ENCODE measurements at regions not wholly inside any gene's neighbourhood (a gene's known extent, or its start where the extent isn't known, plus 50 kb on each side); places are given as distances from the start of the nearest gene placed in this dataset.

DNA sequence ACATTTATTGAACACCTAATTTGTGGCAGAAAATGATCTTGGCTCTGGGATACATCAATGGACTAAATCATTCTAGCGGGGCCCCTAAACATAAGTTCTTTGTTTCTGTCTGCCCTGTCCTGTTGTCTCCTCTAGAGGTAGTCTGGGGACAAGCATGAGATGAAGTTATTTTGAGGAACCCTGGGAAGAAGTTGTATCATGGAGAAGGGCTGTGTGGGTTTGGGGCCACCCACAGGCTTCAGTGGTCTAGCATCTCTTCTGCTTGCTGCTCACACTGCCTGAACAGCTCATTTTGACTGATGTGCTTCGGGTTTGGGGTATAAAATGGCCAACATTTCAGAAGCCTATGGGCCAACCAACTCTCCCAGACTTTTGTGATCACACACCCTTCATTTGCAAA, 50.3 kb upstream of the OSBPL11 start:
- H3K9me3 ChIP-seq, result no peaks in the 10 kb centered on the region
- H3K4me1 ChIP-seq, result no peaks in the 10 kb centered on the region
- H3K27ac ChIP-seq, result no peak overlapping the region
- ATAC-seq (no peak), FAIRE-seq (no peak), DNase-seq (no peak)
- no peaks in the 10 kb centered on the region for H3K36me3 ChIP-seq
- intact Hi-C loops (cut with DNase I), result no loop called here
- WGBS, 2 donors, result 82 to 90% methylated on average over 2 of the region's 2 CpGs
- H3K27me3 ChIP-seq, result no peaks in the 10 kb centered on the region
- no peak overlapping the region for H3K4me3 ChIP-seq
- no peak for TF ChIP-seq CTCF (IDR thresholded peaks at IDR 0.05)

DNA sequence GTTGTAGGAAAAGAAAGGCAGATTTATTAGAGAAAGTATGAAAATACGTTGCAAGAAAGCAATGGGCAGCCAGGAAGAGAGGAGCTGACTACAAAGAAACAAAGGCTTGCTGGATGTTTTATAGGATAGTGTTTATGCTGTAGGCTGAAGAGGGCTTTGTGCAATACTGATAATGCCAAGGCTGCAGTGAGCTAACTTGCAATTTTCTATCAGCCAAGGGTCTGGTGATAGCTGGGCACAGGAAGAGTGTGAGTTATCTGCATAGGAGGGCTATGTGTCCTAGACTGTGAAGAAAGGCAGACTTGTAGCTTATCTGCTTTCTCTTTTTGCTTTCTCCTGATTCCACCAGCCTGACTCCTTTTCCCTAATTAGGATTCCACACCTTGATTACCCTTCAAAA, 51.3 kb upstream of the OSBPL11 start:
- Histone ChIP-seq H3K27ac (no peak overlapping the region), H3K9me3 (no peaks in the 10 kb centered on the region), H3K36me3 (no peaks in the 10 kb centered on the region), H3K4me3 (no peak overlapping the region), H3K27me3 (no peaks in the 10 kb centered on the region), H3K4me1 (no peaks in the 10 kb centered on the region)
- intact Hi-C loops (cut with DNase I), result no loop called here
- ATAC-seq (no peak), FAIRE-seq (no peak), DNase-seq (no peak)
- 88 to 90% methylated on average over 1 of the region's 1 CpG for WGBS, 2 donors
- no peak for TF ChIP-seq CTCF (IDR thresholded peaks at IDR 0.05)

DNA sequence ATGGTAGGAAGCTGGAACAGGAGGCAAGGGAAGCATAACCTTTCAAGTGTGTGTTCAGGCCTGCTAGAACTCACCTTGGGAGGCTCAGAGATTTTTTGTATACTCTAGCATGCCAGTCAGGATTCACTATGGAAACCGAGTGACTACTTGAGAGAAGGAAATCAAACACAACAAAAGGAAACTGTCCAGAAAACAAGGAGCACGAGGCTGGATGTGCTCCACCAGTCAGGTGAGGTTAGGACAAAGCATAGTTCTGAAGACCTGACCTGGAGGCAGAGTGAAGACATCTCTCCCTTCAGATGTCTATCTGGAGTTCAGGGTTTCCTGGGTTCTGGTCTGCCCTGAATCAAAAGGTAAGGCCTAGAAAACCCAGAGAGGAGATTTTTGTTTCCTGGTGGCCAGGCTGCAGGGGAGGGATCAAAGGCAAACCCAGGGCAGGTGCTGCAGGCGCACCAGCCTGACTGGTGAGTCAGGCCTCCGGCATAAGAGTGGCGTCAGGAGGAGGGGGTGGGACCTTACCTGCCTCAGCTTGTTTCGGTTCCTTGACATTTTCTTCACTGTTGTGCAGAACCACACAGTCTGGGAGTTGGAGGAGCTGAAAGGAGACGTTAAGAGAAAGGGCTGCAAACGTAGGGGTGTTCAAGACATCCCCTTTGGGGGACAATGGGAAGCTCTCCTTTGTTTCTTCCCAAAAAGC, 52.2 kb upstream of the OSBPL11 start:
- no peak for TF ChIP-seq CTCF (IDR thresholded peaks at IDR 0.05)
- peak overlapping the region in 1 of 4 donors; percentile 3 for H3K27ac ChIP-seq
- DNase-seq (no peak), ATAC-seq (peak in 3 of 4 donors; percentile 65 to 71 (median 66)), FAIRE-seq (no peak)
- no peaks in the 10 kb centered on the region for H3K9me3 ChIP-seq
- intact Hi-C loops (cut with DNase I), result no loop called here
- no peaks in the 10 kb centered on the region for H3K36me3 ChIP-seq
- WGBS, 2 donors, result 72 to 83% methylated on average over 8 of the region's 8 CpGs
- H3K27me3 ChIP-seq, result no peaks in the 10 kb centered on the region
- no peaks in the 10 kb centered on the region for H3K4me1 ChIP-seq
- no peak overlapping the region for H3K4me3 ChIP-seq

DNA sequence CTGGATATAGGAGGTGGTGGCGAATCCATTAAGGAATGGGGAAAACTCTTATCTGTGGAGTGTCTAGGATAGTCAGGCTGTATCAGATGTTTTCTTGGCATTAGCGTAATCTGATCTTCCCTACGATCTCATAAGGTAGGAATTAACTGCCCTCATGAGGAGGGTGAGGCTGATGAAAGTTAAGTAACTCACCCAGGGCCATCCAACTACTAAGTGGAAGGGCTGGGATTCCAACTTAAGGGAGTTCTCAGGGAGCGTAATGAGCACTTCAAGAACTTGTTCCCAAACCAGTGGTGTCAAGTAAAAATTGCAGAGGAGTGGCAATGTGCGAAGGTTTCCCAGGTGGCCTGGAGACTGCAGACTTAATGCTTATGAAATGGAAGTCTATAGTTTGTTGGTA, 55.9 kb upstream of the OSBPL11 start:
- TF ChIP-seq CTCF (IDR thresholded peaks at IDR 0.05), result no peak
- Histone ChIP-seq H3K4me3 (no peak overlapping the region), H3K27ac (no peak overlapping the region), H3K27me3 (no peaks in the 10 kb centered on the region), H3K4me1 (no peaks in the 10 kb centered on the region), H3K36me3 (no peaks in the 10 kb centered on the region), H3K9me3 (no peaks in the 10 kb centered on the region)
- ATAC-seq, result no peak
- intact Hi-C loops (cut with DNase I), result no loop called here
- 82 to 84% methylated on average over 5 of the region's 5 CpGs for WGBS, 2 donors
- DNase-seq, result no peak
- no peak for FAIRE-seq

GRCh38 chr3:125652349-125652748, 57.1 kb upstream of the OSBPL11 start:
- ATAC-seq, result no peak
- no peak for DNase-seq
- 76 to 79% methylated on average over 4 of the region's 4 CpGs for WGBS, 2 donors
- H3K27ac ChIP-seq, result no peak overlapping the region
- no peaks in the 10 kb centered on the region for H3K4me1 ChIP-seq
- intact Hi-C loops (cut with DNase I), result no loop called here
- no peak for FAIRE-seq
- no peaks in the 10 kb centered on the region for H3K27me3 ChIP-seq
- H3K4me3 ChIP-seq, result no peak overlapping the region
- no peaks in the 10 kb centered on the region for H3K9me3 ChIP-seq
- TF ChIP-seq CTCF (IDR thresholded peaks at IDR 0.05), result no peak
- H3K36me3 ChIP-seq, result no peaks in the 10 kb centered on the region

Measured in pancreas (tissue), 10 donors.